22Rv1 (cell line): ENCODE measurements at regions not wholly inside any gene's neighbourhood (a gene's known extent, or its start where the extent isn't known, plus 50 kb on each side); places are given as distances from the start of the nearest gene placed in this dataset.

Experiments used
- CTCF ChIP-seq: fragments of 450-650 bp; IDR thresholded peaks from 2 replicates; pipeline ENCODE4 v1.5.1; 2017; ENCODE audit warnings: mild to moderate bottlenecking
- ZFX ChIP-seq: fragments of 450-650 bp; IDR thresholded peaks from 2 replicates; pipeline ENCODE4 v1.6.1; 2017; ENCODE audit warnings: antibody characterized with exemption, borderline replicate concordance

GRCh38 chr1:43057567-43057966 lies 98.9 kb upstream of the SLC2A1 start:
- TF ChIP-seq CTCF (no peak), ZFX (no peak)
